H7 (cell line): ENCODE measurements at regions not wholly inside any gene's neighbourhood (a gene's known extent, or its start where the extent isn't known, plus 50 kb on each side); places are given as distances from the start of the nearest gene placed in this dataset.

Source experiments
- DNase-seq: peaks from one replicate; pipeline ENCODE4 v3.0.0; 2012
- H3K27me3 ChIP-seq: 2 replicates; pipeline ENCODE4 v1.6.0; 2011; ENCODE audit warnings: mild to moderate bottlenecking, low read length; ENCODE audit not compliant: control insufficient read depth, insufficient read depth
- H3K36me3 ChIP-seq: replicated peaks from 2 replicates; pipeline ENCODE4 v1.5.1; 2011; ENCODE audit warnings: low read length; ENCODE audit not compliant: control insufficient read depth, insufficient read depth
- H3K4me3 ChIP-seq: 2 replicates; pipeline ENCODE4 v1.5.1; 2011; ENCODE audit warnings: low read depth, mild to moderate bottlenecking, control low read depth, low read length, moderate library complexity; ENCODE audit not compliant: insufficient read depth

DNA sequence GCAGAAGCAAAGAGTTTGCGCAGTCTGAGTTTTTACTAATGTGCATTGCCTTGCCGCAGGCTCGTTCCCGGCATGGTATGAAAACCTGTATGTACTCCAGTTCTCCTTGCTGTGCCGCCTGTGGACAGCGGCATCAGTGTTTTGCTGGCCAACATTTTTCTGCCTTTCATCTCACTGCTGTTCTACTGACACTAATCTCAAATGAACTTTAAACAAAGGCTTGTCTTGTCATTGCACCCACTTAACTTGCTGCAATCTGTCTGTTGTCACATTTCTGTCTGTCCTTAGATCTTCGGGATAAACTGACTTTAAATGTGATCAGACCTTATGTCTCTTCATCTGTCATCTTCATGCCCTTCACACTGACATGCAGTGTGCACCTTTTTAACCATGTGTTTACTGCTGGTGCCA lies 71.7 kb upstream of the ZNRF2 start:
- Histone ChIP-seq H3K4me3 (no peak overlapping the region), H3K27me3 (no peaks in the 10 kb centered on the region), H3K36me3 (no peaks in the 10 kb centered on the region)
- DNase-seq, result no peak

DNA sequence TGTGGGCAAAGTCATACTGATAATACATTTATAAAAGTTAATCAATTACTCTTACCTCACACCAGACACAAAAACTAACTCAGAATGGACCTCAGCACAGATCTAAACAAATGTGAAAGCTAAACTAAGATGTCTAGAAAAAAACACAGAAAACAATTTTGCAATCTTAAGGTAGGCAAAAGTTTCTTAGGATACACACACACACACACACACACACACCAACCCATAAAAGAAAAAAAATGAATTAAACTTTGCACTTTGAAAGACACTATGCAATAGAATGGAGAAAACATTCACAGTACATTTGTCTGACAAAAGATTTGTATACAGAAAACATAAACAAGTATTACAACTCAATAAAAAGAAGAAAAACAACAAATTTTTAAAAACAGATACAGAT lies 70.8 kb upstream of the ZNRF2 start:
- H3K4me3 ChIP-seq, result no peak overlapping the region
- DNase-seq, result no peak
- H3K36me3 ChIP-seq, result no peaks in the 10 kb centered on the region
- H3K27me3 ChIP-seq, result no peaks in the 10 kb centered on the region

DNA sequence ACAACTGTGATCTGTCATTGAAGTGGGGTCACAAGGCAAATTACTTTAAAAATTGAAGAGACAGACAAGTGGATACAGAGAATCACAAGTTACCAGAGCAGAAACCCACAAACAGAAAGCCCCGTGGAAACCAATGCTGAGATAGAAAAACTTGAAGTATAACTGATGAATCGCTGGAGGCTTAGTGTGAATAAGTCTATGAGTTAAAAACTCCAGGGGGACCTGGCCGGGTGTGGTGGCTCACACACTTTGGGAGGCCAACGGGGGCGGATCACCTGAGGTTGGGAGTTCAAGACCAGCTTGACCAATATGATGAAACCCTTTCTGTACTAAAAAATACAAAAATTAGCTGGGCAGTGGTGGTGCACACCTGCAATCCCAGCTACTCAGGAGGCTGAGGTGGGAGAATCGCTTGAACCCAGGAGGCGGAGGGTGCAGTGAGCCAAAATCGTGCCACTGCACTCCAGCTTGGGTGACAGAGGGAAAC lies 69.7 kb upstream of the ZNRF2 start:
- Histone ChIP-seq H3K36me3 (no peaks in the 10 kb centered on the region), H3K27me3 (no peaks in the 10 kb centered on the region), H3K4me3 (no peak overlapping the region)
- DNase-seq, result no peak

DNA sequence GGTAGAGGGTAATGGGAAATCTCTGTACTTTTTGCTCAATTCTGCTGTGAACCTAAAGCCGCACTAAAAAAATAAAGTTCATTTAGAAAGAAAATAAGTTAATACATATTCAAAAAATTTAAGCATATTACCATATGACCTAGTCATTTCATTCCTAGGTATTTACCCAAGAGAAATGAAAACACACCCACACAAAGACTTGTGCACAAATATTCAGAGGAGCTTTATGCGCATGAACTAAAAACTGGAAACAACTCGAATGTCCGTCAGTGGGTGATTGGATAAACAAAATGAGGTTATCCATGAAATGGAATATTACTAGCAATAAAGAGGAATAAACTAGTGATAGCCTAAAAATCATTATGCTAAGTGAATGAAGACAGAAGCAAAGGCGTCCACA lies 62.6 kb upstream of the ZNRF2 start:
- DNase-seq, result no peak
- no peak overlapping the region for H3K4me3 ChIP-seq
- no peaks in the 10 kb centered on the region for H3K36me3 ChIP-seq
- H3K27me3 ChIP-seq, result no peaks in the 10 kb centered on the region

DNA sequence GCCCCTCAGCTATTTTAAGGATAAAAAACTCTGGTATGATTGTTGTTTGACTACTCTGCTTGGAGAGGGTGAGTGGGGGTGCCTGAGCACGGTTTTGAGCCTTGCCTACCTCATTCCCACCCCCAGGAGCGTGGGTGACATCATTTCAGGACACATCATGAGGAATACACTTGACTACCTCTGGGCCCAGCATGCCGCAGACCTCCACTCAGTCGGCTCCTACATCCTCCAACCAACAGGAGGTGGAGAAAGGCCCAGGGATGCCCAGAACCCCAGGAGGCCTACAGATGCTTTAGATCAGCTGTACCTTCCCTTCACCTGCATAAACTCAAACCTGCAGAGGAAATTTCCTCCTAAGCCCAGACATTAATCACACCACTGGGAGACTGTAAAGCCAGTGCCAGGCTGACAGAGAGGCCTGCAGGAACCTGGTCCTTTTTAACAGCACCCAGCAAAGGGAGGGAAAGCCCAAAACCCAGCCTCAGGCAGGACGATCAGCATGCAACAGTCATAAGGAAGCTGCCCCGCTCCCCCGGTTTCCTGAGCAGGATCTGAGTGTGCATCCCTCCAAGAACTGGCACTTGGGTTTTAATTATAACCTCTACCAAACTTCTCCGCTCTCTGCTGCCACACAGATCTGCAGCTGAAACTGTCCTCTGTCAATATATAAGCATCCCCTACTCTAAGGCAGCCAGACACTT lies 61.7 kb upstream of the ZNRF2 start:
- no peaks in the 10 kb centered on the region for H3K36me3 ChIP-seq
- H3K4me3 ChIP-seq, result no peak overlapping the region
- no peak for DNase-seq
- H3K27me3 ChIP-seq, result no peaks in the 10 kb centered on the region

DNA sequence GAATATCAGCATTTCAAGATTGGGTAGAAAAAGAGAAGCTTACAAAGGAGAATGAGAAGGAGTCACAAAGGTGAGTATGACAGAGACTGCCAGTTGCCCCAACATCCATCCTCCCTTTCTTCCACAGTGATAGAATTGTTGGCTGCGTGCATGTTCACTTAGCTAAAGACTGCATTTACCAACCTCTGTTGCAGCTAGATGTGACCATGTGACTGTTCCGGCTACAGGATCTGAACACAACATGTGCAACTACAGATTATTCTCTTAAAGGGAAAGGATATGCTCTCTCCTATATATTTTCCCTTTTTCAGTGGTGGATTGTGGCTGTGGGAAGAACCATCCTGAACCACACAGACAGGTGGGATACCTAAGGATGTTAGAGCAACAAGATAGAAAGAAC lies 60.5 kb upstream of the ZNRF2 start:
- Histone ChIP-seq H3K36me3 (no peaks in the 10 kb centered on the region), H3K4me3 (no peak overlapping the region), H3K27me3 (no peaks in the 10 kb centered on the region)
- DNase-seq, result no peak

DNA sequence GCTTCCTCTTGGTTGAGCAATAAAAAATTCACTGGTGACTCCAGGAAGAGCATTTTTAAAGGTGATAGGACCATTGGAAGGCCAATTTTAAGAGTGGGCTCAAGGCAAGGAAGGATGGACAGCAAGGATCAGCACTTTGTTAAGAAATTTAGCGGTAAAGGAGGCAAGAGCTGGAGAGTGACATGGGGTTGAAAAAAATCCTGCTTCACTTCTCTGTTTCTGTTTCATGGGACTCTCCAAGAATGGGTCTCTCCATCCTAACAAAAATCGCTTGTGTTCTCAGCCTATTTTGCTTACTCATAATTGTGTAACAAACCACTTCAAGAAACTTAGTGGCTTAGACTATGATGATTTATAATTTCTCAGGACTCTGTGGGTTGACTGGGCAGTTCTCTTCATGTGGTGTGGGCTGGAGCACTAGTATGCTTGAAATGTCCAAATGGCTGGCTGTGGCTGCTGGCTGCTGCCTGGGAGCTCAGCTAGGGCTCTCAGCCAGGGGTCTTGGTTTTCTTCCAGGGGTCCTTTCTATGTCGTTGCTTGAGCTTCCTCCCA lies 59.8 kb upstream of the ZNRF2 start:
- Histone ChIP-seq H3K4me3 (no peak overlapping the region), H3K27me3 (no peaks in the 10 kb centered on the region), H3K36me3 (no peaks in the 10 kb centered on the region)
- no peak for DNase-seq

DNA sequence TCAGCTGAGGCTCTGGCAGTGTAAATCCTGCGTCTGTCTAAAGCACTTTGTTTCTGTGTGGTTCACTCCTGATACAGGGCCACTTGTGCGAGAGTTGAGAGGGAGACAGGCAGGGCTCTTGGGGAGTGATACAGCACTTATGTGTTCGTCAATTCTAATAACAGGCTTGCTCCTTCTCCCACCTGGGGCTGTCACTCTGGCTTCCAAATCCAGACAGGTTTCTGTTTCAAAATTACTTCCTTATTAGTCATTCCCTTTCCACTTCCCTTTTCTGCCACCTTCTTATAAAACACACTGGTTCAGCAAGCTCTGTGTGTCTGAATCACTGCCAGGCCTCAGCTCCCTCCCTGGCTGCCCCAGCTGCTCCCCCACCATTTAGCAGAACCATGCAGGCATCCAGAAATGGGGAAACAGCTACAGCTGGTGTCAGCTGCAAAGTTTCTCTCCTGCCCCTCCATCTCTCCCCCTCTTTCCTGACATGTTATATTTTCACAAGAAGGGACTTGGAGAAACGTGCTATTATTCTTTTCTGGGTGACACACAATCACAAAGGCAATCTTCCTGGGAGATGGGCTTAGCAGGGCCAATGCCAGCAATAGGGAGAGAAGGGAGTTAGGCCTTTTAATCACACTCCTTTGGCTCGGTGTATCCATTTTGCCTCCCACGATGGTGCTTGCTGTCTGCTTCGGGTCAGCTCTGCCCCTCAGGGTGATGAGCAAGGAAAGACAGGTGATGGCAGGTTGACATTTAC lies 58.4 kb upstream of the ZNRF2 start:
- no peak overlapping the region for H3K4me3 ChIP-seq
- H3K27me3 ChIP-seq, result no peaks in the 10 kb centered on the region
- DNase-seq, result no peak

DNA sequence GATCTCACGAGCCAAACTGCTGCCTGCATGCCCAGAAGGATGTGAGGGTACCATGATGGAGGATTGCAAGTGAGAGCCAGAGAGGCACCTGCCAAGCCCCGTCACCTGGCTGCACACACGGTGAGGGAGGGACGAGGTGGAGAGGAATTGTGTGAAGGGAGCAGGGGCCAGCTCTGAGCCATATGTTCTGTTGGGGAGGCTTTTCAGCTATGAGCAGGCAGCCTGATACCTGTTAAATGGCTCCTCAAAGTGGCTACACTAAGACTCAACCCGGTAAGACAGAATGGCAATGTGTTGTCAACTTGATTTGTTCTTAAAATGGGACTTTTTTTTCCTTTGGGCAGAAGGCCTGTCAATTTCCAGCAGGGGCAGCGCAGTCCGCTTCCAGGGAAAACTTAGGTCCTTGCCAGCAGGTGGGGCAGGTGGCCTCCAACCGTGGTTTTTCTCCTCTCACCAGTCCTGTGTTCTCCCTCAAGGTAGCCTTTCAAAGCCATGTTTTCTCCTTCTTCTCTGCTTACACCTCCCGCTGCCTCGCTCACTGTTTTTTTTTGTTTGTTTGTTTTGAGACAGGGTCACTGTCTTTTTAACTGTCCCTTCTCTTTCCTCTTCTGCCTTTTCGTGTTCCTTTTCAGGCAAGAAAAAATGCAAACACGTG lies 57.7 kb upstream of the ZNRF2 start:
- Histone ChIP-seq H3K36me3 (no peaks in the 10 kb centered on the region), H3K27me3 (no peaks in the 10 kb centered on the region), H3K4me3 (no peak overlapping the region)
- peak; percentile 44 for DNase-seq

More for the DNA sequence above, 58.4 kb upstream of the ZNRF2 start:
- no peaks in the 10 kb centered on the region for H3K36me3 ChIP-seq

DNA sequence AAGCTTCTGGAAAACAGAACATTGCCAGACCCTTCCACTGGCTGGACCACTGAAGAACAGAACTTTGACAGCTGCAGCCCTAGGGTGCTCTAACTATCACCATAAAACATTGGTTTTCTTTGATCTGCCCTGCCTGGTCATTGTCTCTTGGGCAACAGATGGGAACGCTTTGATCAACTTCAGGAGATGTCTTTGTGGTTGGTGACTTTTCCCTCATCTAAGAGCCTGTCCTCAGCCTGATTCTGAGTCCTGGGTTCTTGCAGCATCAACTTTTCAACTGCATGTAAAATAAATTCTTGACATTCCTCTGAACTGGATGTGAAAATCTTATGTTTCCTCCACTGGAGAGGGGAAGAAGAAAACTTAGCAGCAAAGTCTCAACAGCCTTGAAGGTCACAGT lies 53.1 kb upstream of the ZNRF2 start:
- no peak overlapping the region for H3K4me3 ChIP-seq
- no peak for DNase-seq
- H3K27me3 ChIP-seq, result no peaks in the 10 kb centered on the region

DNA sequence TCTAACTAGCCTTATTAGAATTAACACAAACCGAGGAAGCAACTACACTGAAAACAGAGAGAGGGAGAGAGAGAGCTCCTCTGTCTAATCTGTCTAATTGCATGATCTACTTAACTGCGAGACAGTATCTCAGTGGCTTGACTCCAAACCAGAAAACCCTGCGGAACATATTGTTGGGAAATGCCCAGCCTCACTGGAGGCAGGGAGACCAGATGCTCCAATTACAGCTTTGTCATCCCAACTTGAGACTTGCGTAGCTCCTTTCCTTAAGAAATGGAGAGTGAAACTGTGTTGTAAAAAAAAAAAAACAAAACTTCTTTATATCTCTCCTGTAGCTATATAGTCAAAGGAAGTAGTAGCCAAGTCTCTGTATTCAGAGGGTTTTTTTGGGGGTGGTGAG lies 52.0 kb upstream of the ZNRF2 start:
- Histone ChIP-seq H3K36me3 (no peaks in the 10 kb centered on the region), H3K27me3 (no peaks in the 10 kb centered on the region), H3K4me3 (no peak overlapping the region)
- no peak for DNase-seq

More for the DNA sequence above, 53.1 kb upstream of the ZNRF2 start:
- no peaks in the 10 kb centered on the region for H3K36me3 ChIP-seq
